ENCODE measurements at regions not wholly inside any gene's neighbourhood (a gene's known extent, or its start where the extent isn't known, plus 50 kb on each side); places are given as distances from the start of the nearest gene placed in this dataset.
"Not testable (repeated sequence)": the region's sequence is repeated elsewhere in the genome, so short reads cannot be mapped to it uniquely, and the experiment has no call there.

DNA sequence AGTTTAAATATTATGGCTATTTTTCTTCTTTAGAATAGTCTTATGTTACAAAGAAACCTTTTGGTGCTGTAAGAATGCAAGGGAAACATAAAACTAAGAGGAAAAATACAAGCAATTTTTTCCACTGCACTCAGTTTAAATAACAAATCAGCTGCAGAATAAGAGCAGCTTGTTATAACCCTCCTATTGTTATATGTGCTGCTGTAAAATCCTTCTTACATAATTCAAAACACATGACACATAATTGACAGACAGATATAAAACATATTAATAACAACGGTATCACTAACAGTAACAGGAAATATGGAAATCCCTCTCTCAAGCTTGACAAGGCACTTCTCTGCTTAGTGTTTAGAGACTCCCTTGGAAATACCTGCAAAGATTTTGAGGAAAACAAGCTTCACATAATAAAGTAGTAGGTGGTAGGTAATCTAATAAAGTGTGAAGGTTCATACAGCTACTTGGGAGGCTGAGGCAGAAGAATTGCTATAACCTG lies 385.3 kb upstream of the HS3ST1 start:
- no CpG with 5 or more reads among the region's 1 CpG for WGBS, 2 experiments (ENCODE audit: insufficient coverage in 2 of 2)
- Histone ChIP-seq H3K27ac (ENCODE audit: low read depth, low read length, severe bottlenecking) (no peak overlapping the region), H3K9me3 (ENCODE audit: control insufficient read depth, low read length) (no peaks in the 10 kb centered on the region), H3K36me3 (ENCODE audit: control insufficient read depth, insufficient read depth, low read length) (no peaks in the 10 kb centered on the region), H3K4me3 (ENCODE audit: extremely low read depth, insufficient read depth, low read length, poor library complexity, severe bottlenecking) (no peak overlapping the region), H3K4me1 (ENCODE audit: control insufficient read depth, insufficient read depth, low read length, poor library complexity, severe bottlenecking) (no peaks in the 10 kb centered on the region)

GRCh38 chr4:11811521-11811920 lies 382.8 kb upstream of the HS3ST1 start:
- H3K9me3 ChIP-seq (ENCODE audit: control insufficient read depth, low read length); H3K4me3 ChIP-seq (ENCODE audit: extremely low read depth, insufficient read depth, low read length, poor library complexity, severe bottlenecking); H3K36me3 ChIP-seq (ENCODE audit: control insufficient read depth, insufficient read depth, low read length); H3K27ac ChIP-seq (ENCODE audit: low read depth, low read length, severe bottlenecking); H3K4me1 ChIP-seq (ENCODE audit: control insufficient read depth, insufficient read depth, low read length, poor library complexity, severe bottlenecking): not testable (repeated sequence)
- 57 to 71% methylated on average over 2 of the region's 3 CpGs for WGBS, 2 experiments (ENCODE audit: insufficient coverage in 2 of 2)

DNA sequence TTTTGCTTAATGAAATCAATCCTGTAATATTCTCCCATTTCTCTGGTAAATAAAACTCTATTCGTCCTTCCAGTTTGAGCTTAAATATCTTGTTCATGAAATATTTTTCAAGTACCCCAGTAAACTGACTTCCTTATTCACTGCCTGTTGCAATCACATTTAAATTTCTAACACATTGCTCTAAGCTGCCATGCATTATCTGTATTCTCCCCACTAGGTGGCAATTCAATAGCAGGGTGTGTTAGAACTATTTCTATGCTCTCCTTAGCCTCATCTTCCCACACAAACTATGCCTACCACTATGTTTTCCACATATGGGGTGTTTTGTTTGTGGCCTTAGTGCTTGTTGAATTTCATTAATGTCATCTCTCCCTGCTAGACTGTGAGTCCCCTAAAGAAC lies 377.1 kb upstream of the HS3ST1 start:
- no peak overlapping the region for H3K4me3 ChIP-seq (ENCODE audit: extremely low read depth, insufficient read depth, low read length, poor library complexity, severe bottlenecking)
- WGBS, 2 experiments (ENCODE audit: insufficient coverage in 2 of 2) = 63 to 67% methylated on average over 1 of the region's 1 CpG
- H3K9me3 ChIP-seq (ENCODE audit: control insufficient read depth, low read length) = no peaks in the 10 kb centered on the region
- no peaks in the 10 kb centered on the region for H3K4me1 ChIP-seq (ENCODE audit: control insufficient read depth, insufficient read depth, low read length, poor library complexity, severe bottlenecking)
- H3K27ac ChIP-seq (ENCODE audit: low read depth, low read length, severe bottlenecking) = no peak overlapping the region
- H3K36me3 ChIP-seq (ENCODE audit: control insufficient read depth, insufficient read depth, low read length) = no peaks in the 10 kb centered on the region

DNA sequence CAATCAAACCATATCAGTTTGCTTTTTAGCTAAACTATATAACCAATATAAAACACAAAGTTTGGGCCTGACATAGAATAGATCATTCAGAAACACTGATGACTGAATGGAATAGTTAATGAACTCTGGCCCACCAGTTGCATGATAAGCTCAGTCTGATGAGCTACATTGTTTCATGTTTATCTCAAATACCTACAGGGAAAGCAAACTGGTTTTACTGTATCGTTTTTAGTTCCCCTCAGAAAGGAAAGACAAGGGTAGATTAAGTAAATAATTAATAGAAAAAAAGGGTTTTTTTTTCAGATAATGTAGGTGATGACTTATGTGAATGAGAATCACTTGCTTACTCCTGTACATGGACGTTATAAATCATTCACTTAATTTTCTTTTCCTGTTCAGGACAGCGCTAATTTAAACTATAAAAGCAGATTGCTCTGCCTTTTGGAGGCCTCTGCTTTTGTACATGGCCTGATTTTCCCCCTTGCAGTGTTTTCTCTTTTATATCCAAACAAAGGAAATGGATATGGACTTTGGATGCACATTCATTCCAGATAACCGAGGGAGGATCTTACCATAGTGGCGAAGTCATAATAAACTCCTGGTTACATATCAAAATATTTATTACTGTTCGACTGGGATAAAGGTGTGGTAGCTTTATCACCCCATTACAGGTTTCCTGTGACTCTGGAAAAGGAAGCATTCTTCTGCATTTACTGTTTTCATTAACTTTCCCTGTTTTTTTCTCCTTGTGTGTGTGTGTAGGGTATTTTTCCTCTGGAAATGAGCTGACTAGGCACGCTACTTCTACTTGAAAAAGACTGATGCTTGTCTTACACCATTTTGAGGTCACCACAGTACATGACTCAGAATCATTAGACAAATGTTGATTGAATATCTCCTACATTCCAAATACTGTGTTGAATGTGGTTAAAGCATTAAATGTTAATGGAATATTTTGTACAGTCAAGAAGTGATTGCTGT lies 373.1 kb upstream of the HS3ST1 start:
- Histone ChIP-seq H3K4me1 (ENCODE audit: control insufficient read depth, insufficient read depth, low read length, poor library complexity, severe bottlenecking) (no peaks in the 10 kb centered on the region), H3K9me3 (ENCODE audit: control insufficient read depth, low read length) (no peaks in the 10 kb centered on the region), H3K4me3 (ENCODE audit: extremely low read depth, insufficient read depth, low read length, poor library complexity, severe bottlenecking) (no peak overlapping the region), H3K36me3 (ENCODE audit: control insufficient read depth, insufficient read depth, low read length) (no peaks in the 10 kb centered on the region), H3K27ac (ENCODE audit: low read depth, low read length, severe bottlenecking) (no peak overlapping the region)
- 100% methylated on average over 1 of the region's 7 CpGs; no CpG with 5 or more reads in 1 of the 2 experiments for WGBS, 2 experiments (ENCODE audit: insufficient coverage in 2 of 2)

DNA sequence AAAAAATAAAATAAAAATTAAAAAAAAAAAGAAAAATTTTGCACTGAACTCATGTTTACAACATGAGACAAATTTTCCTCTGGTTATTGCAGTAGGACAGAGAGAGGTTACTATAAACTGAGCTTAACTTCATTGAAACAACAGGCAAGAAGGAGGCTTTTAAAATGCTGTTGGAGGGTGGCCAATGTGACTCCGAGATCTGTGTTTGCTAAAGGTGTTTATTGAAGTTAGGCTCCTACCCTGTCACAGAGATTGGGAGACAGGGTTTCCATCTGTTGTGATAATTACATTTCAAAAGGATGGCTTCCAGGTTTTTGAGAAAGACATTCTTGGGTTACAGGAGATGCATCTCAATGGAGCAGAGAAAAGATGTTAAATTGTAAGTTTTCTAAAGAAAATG lies 370.5 kb upstream of the HS3ST1 start:
- Histone ChIP-seq H3K4me1 (ENCODE audit: control insufficient read depth, insufficient read depth, low read length, poor library complexity, severe bottlenecking) (no peaks in the 10 kb centered on the region), H3K27ac (ENCODE audit: low read depth, low read length, severe bottlenecking) (no peak overlapping the region), H3K4me3 (ENCODE audit: extremely low read depth, insufficient read depth, low read length, poor library complexity, severe bottlenecking) (no peak overlapping the region), H3K36me3 (ENCODE audit: control insufficient read depth, insufficient read depth, low read length) (no peaks in the 10 kb centered on the region), H3K9me3 (ENCODE audit: control insufficient read depth, low read length) (no peaks in the 10 kb centered on the region)
- 100% methylated on average over 1 of the region's 1 CpG; no CpG with 5 or more reads in 1 of the 2 experiments for WGBS, 2 experiments (ENCODE audit: insufficient coverage in 2 of 2)

DNA sequence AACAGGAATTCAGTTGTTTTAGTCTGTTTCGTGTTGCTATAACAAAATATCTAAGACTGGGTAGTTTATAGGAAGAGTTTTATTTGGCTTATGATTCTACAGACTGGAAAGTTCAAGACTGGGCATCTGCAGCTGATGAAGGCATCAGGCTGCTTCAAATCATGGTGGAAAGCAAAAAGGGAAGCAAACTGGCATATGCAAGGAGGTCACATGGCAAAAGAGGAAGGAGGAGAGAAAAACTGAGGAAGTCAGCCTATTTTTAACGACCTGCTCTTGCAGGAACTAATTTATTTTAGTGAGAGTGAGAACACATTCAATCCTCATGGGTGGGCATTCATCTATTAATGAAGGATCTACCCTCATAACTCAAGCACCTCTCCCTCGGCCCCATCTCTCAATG lies 363.1 kb upstream of the HS3ST1 start:
- no peaks in the 10 kb centered on the region for H3K36me3 ChIP-seq (ENCODE audit: control insufficient read depth, insufficient read depth, low read length)
- no peaks in the 10 kb centered on the region for H3K4me1 ChIP-seq (ENCODE audit: control insufficient read depth, insufficient read depth, low read length, poor library complexity, severe bottlenecking)
- no peak overlapping the region for H3K27ac ChIP-seq (ENCODE audit: low read depth, low read length, severe bottlenecking)
- no peaks in the 10 kb centered on the region for H3K9me3 ChIP-seq (ENCODE audit: control insufficient read depth, low read length)
- WGBS, 2 experiments (ENCODE audit: insufficient coverage in 2 of 2) = 80 to 94% methylated on average over 1 to 2 of the region's 3 CpGs
- H3K4me3 ChIP-seq (ENCODE audit: extremely low read depth, insufficient read depth, low read length, poor library complexity, severe bottlenecking) = no peak overlapping the region

DNA sequence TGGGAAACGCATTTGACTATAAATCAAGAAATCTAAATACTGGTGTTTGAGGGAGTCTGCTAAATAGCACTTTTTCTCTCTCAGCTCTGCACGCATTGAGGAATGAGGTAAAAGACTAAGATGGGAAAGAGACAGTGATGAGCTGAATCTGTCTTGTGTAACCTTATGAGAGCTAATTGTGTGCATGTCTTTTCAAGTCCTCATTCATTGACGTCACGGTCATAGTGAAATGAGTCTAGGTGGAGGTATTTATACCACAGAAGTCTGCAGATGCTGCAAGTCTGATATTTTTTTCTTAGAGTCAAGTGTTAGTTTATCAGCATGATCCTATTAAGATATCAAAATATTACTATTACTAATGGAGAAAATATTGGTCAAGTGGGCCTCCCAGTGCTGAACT lies 361.5 kb upstream of the HS3ST1 start:
- Histone ChIP-seq H3K9me3 (ENCODE audit: control insufficient read depth, low read length) (no peaks in the 10 kb centered on the region), H3K4me1 (ENCODE audit: control insufficient read depth, insufficient read depth, low read length, poor library complexity, severe bottlenecking) (no peaks in the 10 kb centered on the region), H3K36me3 (ENCODE audit: control insufficient read depth, insufficient read depth, low read length) (no peaks in the 10 kb centered on the region), H3K4me3 (ENCODE audit: extremely low read depth, insufficient read depth, low read length, poor library complexity, severe bottlenecking) (no peak overlapping the region), H3K27ac (ENCODE audit: low read depth, low read length, severe bottlenecking) (no peak overlapping the region)
- 83 to 100% methylated on average over 3 of the region's 4 CpGs for WGBS, 2 experiments (ENCODE audit: insufficient coverage in 2 of 2)

DNA sequence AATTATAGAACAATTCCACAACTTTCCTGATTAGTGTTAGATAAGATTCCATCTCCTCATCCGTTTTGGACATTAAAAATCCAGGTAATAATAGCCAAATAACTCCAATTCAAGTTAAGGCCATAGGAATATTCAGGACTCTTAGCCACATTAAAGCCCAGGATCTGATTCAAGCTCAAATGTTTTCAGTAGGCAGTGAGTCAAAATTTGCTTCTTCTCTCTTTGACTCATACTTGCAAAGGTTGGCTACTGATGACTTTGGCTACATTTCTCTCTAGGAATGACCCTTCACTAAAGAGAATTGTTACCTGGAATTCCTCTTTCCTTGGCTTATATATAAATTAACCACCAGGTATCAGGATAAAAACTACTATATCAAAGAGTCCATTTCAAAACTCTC lies 354.9 kb upstream of the HS3ST1 start:
- WGBS, 2 experiments (ENCODE audit: insufficient coverage in 2 of 2) = no CpG with 5 or more reads among the region's 1 CpG
- no peaks in the 10 kb centered on the region for H3K4me1 ChIP-seq (ENCODE audit: control insufficient read depth, insufficient read depth, low read length, poor library complexity, severe bottlenecking)
- no peak overlapping the region for H3K27ac ChIP-seq (ENCODE audit: low read depth, low read length, severe bottlenecking)
- H3K9me3 ChIP-seq (ENCODE audit: control insufficient read depth, low read length) = no peaks in the 10 kb centered on the region
- no peak overlapping the region for H3K4me3 ChIP-seq (ENCODE audit: extremely low read depth, insufficient read depth, low read length, poor library complexity, severe bottlenecking)
- H3K36me3 ChIP-seq (ENCODE audit: control insufficient read depth, insufficient read depth, low read length) = no peaks in the 10 kb centered on the region

- no peaks in the 10 kb centered on the region for H3K36me3 ChIP-seq (ENCODE audit: control insufficient read depth, insufficient read depth, low read length)
- no peaks in the 10 kb centered on the region for H3K4me1 ChIP-seq (ENCODE audit: control insufficient read depth, insufficient read depth, low read length, poor library complexity, severe bottlenecking)
- no peak overlapping the region for H3K27ac ChIP-seq (ENCODE audit: low read depth, low read length, severe bottlenecking)
- H3K9me3 ChIP-seq (ENCODE audit: control insufficient read depth, low read length) = no peaks in the 10 kb centered on the region
- WGBS, 2 experiments (ENCODE audit: insufficient coverage in 2 of 2) = 87 to 89% methylated on average over 4 of the region's 5 CpGs
- H3K4me3 ChIP-seq (ENCODE audit: extremely low read depth, insufficient read depth, low read length, poor library complexity, severe bottlenecking) = no peak overlapping the region
Observed at GRCh38 chr4:11782859-11783258, 354.2 kb upstream of the HS3ST1 start.

GRCh38 chr4:11777447-11777846 lies 348.8 kb upstream of the HS3ST1 start:
- H3K4me1 ChIP-seq (ENCODE audit: control insufficient read depth, insufficient read depth, low read length, poor library complexity, severe bottlenecking) = no peaks in the 10 kb centered on the region
- WGBS, 2 experiments (ENCODE audit: insufficient coverage in 2 of 2) = 90 to 100% methylated on average over 2 to 3 of the region's 3 CpGs
- H3K36me3 ChIP-seq (ENCODE audit: control insufficient read depth, insufficient read depth, low read length) = no peaks in the 10 kb centered on the region
- no peak overlapping the region for H3K27ac ChIP-seq (ENCODE audit: low read depth, low read length, severe bottlenecking)
- no peaks in the 10 kb centered on the region for H3K9me3 ChIP-seq (ENCODE audit: control insufficient read depth, low read length)
- H3K4me3 ChIP-seq (ENCODE audit: extremely low read depth, insufficient read depth, low read length, poor library complexity, severe bottlenecking) = no peak overlapping the region

GRCh38 chr4:11774346-11774745 lies 345.7 kb upstream of the HS3ST1 start:
- Histone ChIP-seq H3K4me1 (ENCODE audit: control insufficient read depth, insufficient read depth, low read length, poor library complexity, severe bottlenecking) (no peaks in the 10 kb centered on the region), H3K9me3 (ENCODE audit: control insufficient read depth, low read length) (no peaks in the 10 kb centered on the region), H3K27ac (ENCODE audit: low read depth, low read length, severe bottlenecking) (no peak overlapping the region), H3K4me3 (ENCODE audit: extremely low read depth, insufficient read depth, low read length, poor library complexity, severe bottlenecking) (no peak overlapping the region), H3K36me3 (ENCODE audit: control insufficient read depth, insufficient read depth, low read length) (no peaks in the 10 kb centered on the region)
- WGBS, 2 experiments (ENCODE audit: insufficient coverage in 2 of 2) = 80% methylated on average over 1 of the region's 2 CpGs; no CpG with 5 or more reads in 1 of the 2 experiments
